WTC11 (cell line): ENCODE measurements at regions not wholly inside any gene's neighbourhood (a gene's known extent, or its start where the extent isn't known, plus 50 kb on each side); places are given as distances from the start of the nearest gene placed in this dataset.

Experiments
- ATAC-seq: fragments of 200-7000 bp; cut with Tn5 transposase; 2 replicates; pipeline ENCODE4 v1.10.0; 2021; ENCODE audit warnings: mild to moderate bottlenecking, moderate library complexity
- CTCF ChIA-PET: fragments of 300-600 bp; sonication (Branson Sonifier 250); formaldehyde crosslinking; loops from one replicate; lab custom pipeline; 2021; ENCODE audit warnings: antibody characterized with exemption; lab: Charles Lee
- POLR2A ChIA-PET: fragments of 350-600 bp; sonication (Branson Sonifier 250); formaldehyde crosslinking; loops from one replicate; lab custom pipeline; 2021; ENCODE audit warnings: antibody characterized with exemption; lab: Charles Lee
- DNase-seq: peaks from one replicate; pipeline ENCODE4 v3.0.0; 2021; ENCODE audit warnings: low spot score
- H3K27ac Mint-ChIP-seq: 2 replicates; pipeline ENCODE4 v1.8.0; 2021; ENCODE audit warnings: mixed read lengths
- H3K27me3 Mint-ChIP-seq: 2 replicates; pipeline ENCODE4 v1.8.0; 2021; ENCODE audit warnings: low read depth, mild to moderate bottlenecking, moderate library complexity, mixed read lengths
- H3K36me3 Mint-ChIP-seq: 2 replicates; pipeline ENCODE4 v1.8.0; 2021; ENCODE audit warnings: mixed read lengths
- H3K4me1 Mint-ChIP-seq: 2 replicates; pipeline ENCODE4 v1.8.0; 2022; ENCODE audit warnings: mixed read lengths
- H3K4me3 Mint-ChIP-seq: 2 replicates; pipeline ENCODE4 v1.8.0; 2021; ENCODE audit warnings: mild to moderate bottlenecking, moderate library complexity, mixed read lengths
- H3K9me3 Mint-ChIP-seq: 2 replicates; pipeline ENCODE4 v1.8.0; 2021; ENCODE audit warnings: mixed read lengths
- AFF4 ChIP-seq: sonication (generic); formaldehyde crosslinking; IDR thresholded peaks from 2 replicates; pipeline ENCODE4 v1.8.1; 2023; ENCODE audit warnings: mild to moderate bottlenecking, missing genetic modification reagents, borderline replicate concordance
- E2F1 ChIP-seq: sonication (generic); formaldehyde crosslinking; IDR thresholded peaks from 2 replicates; pipeline ENCODE4 v1.8.0; 2022; ENCODE audit warnings: mild to moderate bottlenecking, missing genetic modification reagents
- ERG ChIP-seq: fragments of 250-450 bp; sonication (Bioruptor Pico); IDR thresholded peaks from 2 replicates; pipeline ENCODE4 v1.8.0; 2021; ENCODE audit warnings: mild to moderate bottlenecking
- FOXP1 ChIP-seq: sonication (generic); formaldehyde crosslinking; IDR thresholded peaks from 2 replicates; pipeline ENCODE4 v1.8.0; 2022; ENCODE audit warnings: missing genetic modification reagents, mild to moderate bottlenecking, moderate library complexity, borderline replicate concordance
- JUN ChIP-seq: sonication (generic); formaldehyde crosslinking; IDR thresholded peaks from 2 replicates; pipeline ENCODE4 v1.8.0; 2023; ENCODE audit warnings: mild to moderate bottlenecking, missing genetic modification reagents
- MLX ChIP-seq: sonication (generic); formaldehyde crosslinking; IDR thresholded peaks from 2 replicates; pipeline ENCODE4 v1.8.1; 2023; ENCODE audit warnings: mild to moderate bottlenecking, missing genetic modification reagents, moderate library complexity
- MYBL2 ChIP-seq: sonication (generic); formaldehyde crosslinking; IDR thresholded peaks from 2 replicates; pipeline ENCODE4 v1.8.1; 2023; ENCODE audit warnings: mild to moderate bottlenecking, moderate library complexity, missing genetic modification reagents
- NR2C2 ChIP-seq: sonication (generic); formaldehyde crosslinking; IDR thresholded peaks from 2 replicates; pipeline ENCODE4 v1.8.0; 2022; ENCODE audit warnings: mild to moderate bottlenecking, missing genetic modification reagents
- ZBTB43 ChIP-seq: sonication (generic); formaldehyde crosslinking; IDR thresholded peaks from 2 replicates; pipeline ENCODE4 v1.8.1; 2023; ENCODE audit warnings: mild to moderate bottlenecking, missing genetic modification reagents
- ZNF232 ChIP-seq: sonication (generic); formaldehyde crosslinking; IDR thresholded peaks from 2 replicates; pipeline ENCODE4 v1.8.0; 2022; ENCODE audit warnings: mild to moderate bottlenecking, missing genetic modification reagents
- ZNF317 ChIP-seq: sonication (generic); formaldehyde crosslinking; IDR thresholded peaks from 2 replicates; pipeline ENCODE4 v1.8.1; 2023; ENCODE audit warnings: low read depth, mild to moderate bottlenecking, moderate library complexity, missing genetic modification reagents, borderline replicate concordance

GRCh38 chr11:69924308-69925161 lies 105.3 kb upstream of the FGF3 start:
- ChIA-PET CTCF (interaction anchor here (1.0 to 1.4 kb wide), 3 partner anchors 11 to 23 kb away, joined by 3 to 4 read pairs (median 3); no protein-coding TSS in a partner anchor), POLR2A (no interaction called here)

More at GRCh38 chr11:69924308-69925161, 105.3 kb upstream of the FGF3 start:
- no peak for DNase-seq
- Mint-ChIP-seq H3K4me3 (no peak overlapping the region), H3K27me3 (peaks cover 2% of the 10 kb centered on the region), H3K9me3 (no peaks in the 10 kb centered on the region), H3K36me3 (no peaks in the 10 kb centered on the region), H3K27ac (no peak overlapping the region), H3K4me1 (no peaks in the 10 kb centered on the region)
- TF ChIP-seq ERG (CRISPR knock-in tag): no peak
- no peak for TF ChIP-seq AFF4 (CRISPR knock-in tag)
- TF ChIP-seq MYBL2 (CRISPR knock-in tag): no peak
- TF ChIP-seq ZNF317 (CRISPR knock-in tag): no peak
- TF ChIP-seq E2F1 (CRISPR knock-in tag): no peak
- no peak for TF ChIP-seq NR2C2
- no peak for TF ChIP-seq JUN (CRISPR knock-in tag)
- TF ChIP-seq MLX (CRISPR knock-in tag): no peak
- no peak for TF ChIP-seq ZNF232 (CRISPR knock-in tag)
- no peak for TF ChIP-seq FOXP1 (CRISPR knock-in tag)
- no peak for TF ChIP-seq ZBTB43 (CRISPR knock-in tag)
- no peak for ATAC-seq
